ENCODE measurements at regions not wholly inside any gene's neighbourhood (a gene's known extent, or its start where the extent isn't known, plus 50 kb on each side); places are given as distances from the start of the nearest gene placed in this dataset.

DNA sequence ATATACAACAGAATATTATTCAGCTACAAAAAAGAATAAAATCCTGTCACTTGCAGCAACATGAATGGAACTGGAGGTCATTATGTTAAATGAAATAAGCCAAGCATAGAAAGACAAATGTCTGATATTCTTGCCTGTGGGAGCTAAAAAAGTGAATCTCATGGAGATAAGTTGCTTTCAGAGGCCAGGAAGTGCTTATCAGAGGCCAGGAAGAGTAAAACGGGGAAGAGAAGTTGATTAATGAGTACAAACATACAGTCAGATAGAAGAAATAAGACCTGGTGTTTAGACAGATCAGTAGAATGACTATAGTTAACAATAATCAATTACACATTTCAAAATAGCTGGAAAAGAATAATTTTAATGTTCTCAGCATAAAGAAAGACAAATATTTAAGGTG is 54.4 kb upstream of the CPHXL start:
- H4K20me1 ChIP-seq (ENCODE audit: insufficient read depth, low read length), result no peaks in the 10 kb centered on the region
- BruUV-seq (replicated peaks), result no TSS peak
- CTCF ChIA-PET (ENCODE audit: low intra/inter-chr PET ratio, low total read pairs), result no interaction called here

More for the DNA sequence above, 54.4 kb upstream of the CPHXL start:
- intact Hi-C loops (cut with micrococcal nuclease; ENCODE audit: unreplicated experiment), result no loop called here
- in situ Hi-C loops (cut with HindIII; ENCODE audit: extremely low pct_ligation_motif_present, low pct_unique_long_range_greater_than_20kb), result no loop called here
- Histone ChIP-seq H3K9me3 (ENCODE audit: low read length) (no peaks in the 10 kb centered on the region), H3K27me3 (ENCODE audit: control insufficient read depth in 1 of 2, insufficient read depth in 2 of 2, low read length in 2 of 2) (no peaks in the 10 kb centered on the region; a peak in 1 of 5 replicates), H3K27ac (ENCODE audit: extremely low read length, insufficient read depth, low read length) (no peak overlapping the region), H3K4me3 (replicated peaks in 1 of 3; ENCODE audit: insufficient read depth in 1 of 3, low read depth in 2 of 3, low read length in 3 of 3) (no peak overlapping the region), H3K79me2 (ENCODE audit: insufficient read depth, low read length) (no peaks in the 10 kb centered on the region), H3K36me3 (replicated peaks in 1 of 2; ENCODE audit: control insufficient read depth in 1 of 2, insufficient read depth in 2 of 2, low read length in 2 of 2) (no peaks in the 10 kb centered on the region), H2AFZ (ENCODE audit: low read length) (no peak overlapping the region), H3K4me2 (ENCODE audit: low read depth, low read length) (no peak overlapping the region), H3K4me1 (ENCODE audit: insufficient read depth, low read length) (no peaks in the 10 kb centered on the region), H3K9ac (ENCODE audit: insufficient read depth, low read depth, low read length) (no peak overlapping the region)
- WGBS (ENCODE audit: low lambda C conversion rate), result 0% methylated on average over 1 of the region's 1 CpG
- FAIRE-seq (no peak), ATAC-seq (no peak), DNase-seq (ENCODE audit: low spot score) (no peak)
- TF ChIP-seq SETDB1 (CRISPR knock-in tag; IDR thresholded peaks at IDR 0.05; ENCODE audit: borderline replicate concordance), result no peak
- TF ChIP-seq ZFP36L1 (CRISPR knock-in tag; IDR thresholded peaks at IDR 0.05), result no peak
- TF ChIP-seq ESRRA (CRISPR knock-in tag; IDR thresholded peaks at IDR 0.05; ENCODE audit: low read depth), result no peak
- TF ChIP-seq, protein P1, sequence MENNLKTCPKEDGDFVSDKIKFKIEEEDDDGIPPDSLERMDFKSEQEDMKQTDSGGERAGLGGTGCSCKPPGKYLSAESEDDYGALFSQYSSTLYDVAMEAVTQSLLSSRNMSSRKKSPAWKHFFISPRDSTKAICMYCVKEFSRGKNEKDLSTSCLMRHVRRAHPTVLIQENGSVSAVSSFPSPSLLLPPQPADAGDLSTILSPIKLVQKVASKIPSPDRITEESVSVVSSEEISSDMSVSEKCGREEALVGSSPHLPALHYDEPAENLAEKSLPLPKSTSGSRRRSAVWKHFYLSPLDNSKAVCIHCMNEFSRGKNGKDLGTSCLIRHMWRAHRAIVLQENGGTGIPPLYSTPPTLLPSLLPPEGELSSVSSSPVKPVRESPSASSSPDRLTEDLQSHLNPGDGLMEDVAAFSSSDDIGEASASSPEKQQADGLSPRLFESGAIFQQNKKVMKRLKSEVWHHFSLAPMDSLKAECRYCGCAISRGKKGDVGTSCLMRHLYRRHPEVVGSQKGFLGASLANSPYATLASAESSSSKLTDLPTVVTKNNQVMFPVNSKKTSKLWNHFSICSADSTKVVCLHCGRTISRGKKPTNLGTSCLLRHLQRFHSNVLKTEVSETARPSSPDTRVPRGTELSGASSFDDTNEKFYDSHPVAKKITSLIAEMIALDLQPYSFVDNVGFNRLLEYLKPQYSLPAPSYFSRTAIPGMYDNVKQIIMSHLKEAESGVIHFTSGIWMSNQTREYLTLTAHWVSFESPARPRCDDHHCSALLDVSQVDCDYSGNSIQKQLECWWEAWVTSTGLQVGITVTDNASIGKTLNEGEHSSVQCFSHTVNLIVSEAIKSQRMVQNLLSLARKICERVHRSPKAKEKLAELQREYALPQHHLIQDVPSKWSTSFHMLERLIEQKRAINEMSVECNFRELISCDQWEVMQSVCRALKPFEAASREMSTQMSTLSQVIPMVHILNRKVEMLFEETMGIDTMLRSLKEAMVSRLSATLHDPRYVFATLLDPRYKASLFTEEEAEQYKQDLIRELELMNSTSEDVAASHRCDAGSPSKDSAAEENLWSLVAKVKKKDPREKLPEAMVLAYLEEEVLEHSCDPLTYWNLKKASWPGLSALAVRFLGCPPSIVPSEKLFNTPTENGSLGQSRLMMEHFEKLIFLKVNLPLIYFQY (CRISPR knock-in tag; IDR thresholded peaks at IDR 0.05; ENCODE audit: borderline replicate concordance), result no peak
- TF ChIP-seq, protein P2, sequence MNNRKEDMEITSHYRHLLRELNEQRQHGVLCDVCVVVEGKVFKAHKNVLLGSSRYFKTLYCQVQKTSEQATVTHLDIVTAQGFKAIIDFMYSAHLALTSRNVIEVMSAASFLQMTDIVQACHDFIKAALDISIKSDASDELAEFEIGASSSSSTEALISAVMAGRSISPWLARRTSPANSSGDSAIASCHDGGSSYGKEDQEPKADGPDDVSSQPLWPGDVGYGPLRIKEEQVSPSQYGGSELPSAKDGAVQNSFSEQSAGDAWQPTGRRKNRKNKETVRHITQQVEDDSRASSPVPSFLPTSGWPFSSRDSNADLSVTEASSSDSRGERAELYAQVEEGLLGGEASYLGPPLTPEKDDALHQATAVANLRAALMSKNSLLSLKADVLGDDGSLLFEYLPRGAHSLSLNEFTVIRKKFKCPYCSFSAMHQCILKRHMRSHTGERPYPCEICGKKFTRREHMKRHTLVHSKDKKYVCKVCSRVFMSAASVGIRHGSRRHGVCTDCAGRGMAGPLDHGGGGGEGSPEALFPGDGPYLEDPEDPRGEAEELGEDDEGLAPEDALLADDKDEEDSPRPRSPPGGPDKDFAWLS (CRISPR knock-in tag; IDR thresholded peaks at IDR 0.05; ENCODE audit: borderline replicate concordance), result no peak
- TF ChIP-seq, protein P3, sequence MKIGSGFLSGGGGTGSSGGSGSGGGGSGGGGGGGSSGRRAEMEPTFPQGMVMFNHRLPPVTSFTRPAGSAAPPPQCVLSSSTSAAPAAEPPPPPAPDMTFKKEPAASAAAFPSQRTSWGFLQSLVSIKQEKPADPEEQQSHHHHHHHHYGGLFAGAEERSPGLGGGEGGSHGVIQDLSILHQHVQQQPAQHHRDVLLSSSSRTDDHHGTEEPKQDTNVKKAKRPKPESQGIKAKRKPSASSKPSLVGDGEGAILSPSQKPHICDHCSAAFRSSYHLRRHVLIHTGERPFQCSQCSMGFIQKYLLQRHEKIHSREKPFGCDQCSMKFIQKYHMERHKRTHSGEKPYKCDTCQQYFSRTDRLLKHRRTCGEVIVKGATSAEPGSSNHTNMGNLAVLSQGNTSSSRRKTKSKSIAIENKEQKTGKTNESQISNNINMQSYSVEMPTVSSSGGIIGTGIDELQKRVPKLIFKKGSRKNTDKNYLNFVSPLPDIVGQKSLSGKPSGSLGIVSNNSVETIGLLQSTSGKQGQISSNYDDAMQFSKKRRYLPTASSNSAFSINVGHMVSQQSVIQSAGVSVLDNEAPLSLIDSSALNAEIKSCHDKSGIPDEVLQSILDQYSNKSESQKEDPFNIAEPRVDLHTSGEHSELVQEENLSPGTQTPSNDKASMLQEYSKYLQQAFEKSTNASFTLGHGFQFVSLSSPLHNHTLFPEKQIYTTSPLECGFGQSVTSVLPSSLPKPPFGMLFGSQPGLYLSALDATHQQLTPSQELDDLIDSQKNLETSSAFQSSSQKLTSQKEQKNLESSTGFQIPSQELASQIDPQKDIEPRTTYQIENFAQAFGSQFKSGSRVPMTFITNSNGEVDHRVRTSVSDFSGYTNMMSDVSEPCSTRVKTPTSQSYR (CRISPR knock-in tag; IDR thresholded peaks at IDR 0.05; ENCODE audit: borderline replicate concordance), result no peak
- no peak for TF ChIP-seq SALL1 (CRISPR knock-in tag; IDR thresholded peaks at IDR 0.05)
- POLR2A ChIA-PET, result no interaction called here

Measured in HepG2 (cell line).